BLaER1 (cell line): ENCODE measurements at regions not wholly inside any gene's neighbourhood (a gene's known extent, or its start where the extent isn't known, plus 50 kb on each side); places are given as distances from the start of the nearest gene placed in this dataset.

Source experiments
- H3K27ac ChIP-seq: shearing (Covaris generic); formaldehyde crosslinking; 2 replicates; pipeline ENCODE4 v1.8.1; 2022
- H3K27me3 ChIP-seq: shearing (Covaris generic); formaldehyde crosslinking; 2 replicates; pipeline ENCODE4 v1.8.1; 2022
- H3K36me3 ChIP-seq: shearing (Covaris generic); formaldehyde crosslinking; 2 replicates; pipeline ENCODE4 v1.8.1; 2022
- H3K4me1 ChIP-seq: shearing (Covaris generic); formaldehyde crosslinking; 2 replicates; pipeline ENCODE4 v1.8.1; 2022
- H3K4me2 ChIP-seq: shearing (Covaris generic); formaldehyde crosslinking; 2 replicates; pipeline ENCODE4 v1.8.1; 2022
- H3K4me3 ChIP-seq: shearing (Covaris generic); formaldehyde crosslinking; 2 replicates; pipeline ENCODE4 v1.8.1; 2022
- H3K9ac ChIP-seq: shearing (Covaris generic); formaldehyde crosslinking; 2 replicates; pipeline ENCODE4 v1.8.1; 2022
- H3K9me3 ChIP-seq: shearing (Covaris generic); formaldehyde crosslinking; 2 replicates; pipeline ENCODE4 v1.8.1; 2022
- H4K20me1 ChIP-seq: shearing (Covaris generic); formaldehyde crosslinking; 2 replicates; pipeline ENCODE4 v1.8.1; 2022
- Cebpa-rat ChIP-seq: shearing (Covaris generic); IDR thresholded peaks from 2 replicates; pipeline ENCODE4 v1.8.1; 2022

DNA sequence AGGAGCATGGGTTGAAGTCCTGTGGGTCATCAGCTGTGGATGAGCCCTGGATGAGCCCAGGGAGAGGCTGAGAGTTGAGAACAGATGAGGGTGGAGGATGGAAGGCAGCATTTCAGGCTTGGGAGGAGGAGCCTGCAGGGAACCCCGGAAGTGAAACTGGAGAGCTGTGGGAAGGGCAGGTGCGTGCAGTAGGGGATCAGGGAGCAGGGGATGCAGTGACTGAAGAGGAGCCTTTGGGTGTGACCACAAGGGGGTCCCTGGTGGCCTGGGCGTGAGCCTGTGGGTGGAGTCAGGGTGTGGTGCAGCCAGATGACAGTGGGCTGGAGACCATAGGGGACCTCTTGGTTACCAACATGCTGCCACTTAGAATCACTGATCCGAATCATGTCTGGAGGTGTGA lies 115.5 kb downstream of the PAPOLA start:
- Histone ChIP-seq H4K20me1 (no peaks in the 10 kb centered on the region), H3K4me2 (peak overlapping the region; percentile 32; the same call in 1 of the 2 replicates), H3K27me3 (no peaks in the 10 kb centered on the region), H3K4me1 (peaks cover 10% of the 10 kb centered on the region), H3K4me3 (no peak overlapping the region), H3K9ac (no peak overlapping the region), H3K27ac (no peak overlapping the region), H3K36me3 (no peaks in the 10 kb centered on the region), H3K9me3 (no peaks in the 10 kb centered on the region)
- no peak for TF ChIP-seq Cebpa-rat

GRCh38 chr14:96622926-96623325 lies 120.7 kb downstream of the PAPOLA start:
- H3K4me1 ChIP-seq, result peaks cover 12% of the 10 kb centered on the region
- no peaks in the 10 kb centered on the region for H4K20me1 ChIP-seq
- no peaks in the 10 kb centered on the region for H3K27me3 ChIP-seq
- no peak for TF ChIP-seq Cebpa-rat
- H3K9me3 ChIP-seq, result no peaks in the 10 kb centered on the region
- H3K36me3 ChIP-seq, result no peaks in the 10 kb centered on the region
- no peak overlapping the region for H3K4me2 ChIP-seq
- no peak overlapping the region for H3K9ac ChIP-seq
- H3K27ac ChIP-seq, result no peak overlapping the region
- H3K4me3 ChIP-seq, result no peak overlapping the region

GRCh38 chr14:96623676-96624484 lies 121.7 kb downstream of the PAPOLA start:
- Histone ChIP-seq H4K20me1 (no peaks in the 10 kb centered on the region), H3K27me3 (no peaks in the 10 kb centered on the region), H3K9ac (no peak overlapping the region), H3K4me2 (no peak overlapping the region), H3K27ac (no peak overlapping the region), H3K4me3 (no peak overlapping the region), H3K36me3 (no peaks in the 10 kb centered on the region), H3K9me3 (no peaks in the 10 kb centered on the region), H3K4me1 (peaks cover 8% of the 10 kb centered on the region)
- no peak for TF ChIP-seq Cebpa-rat

DNA sequence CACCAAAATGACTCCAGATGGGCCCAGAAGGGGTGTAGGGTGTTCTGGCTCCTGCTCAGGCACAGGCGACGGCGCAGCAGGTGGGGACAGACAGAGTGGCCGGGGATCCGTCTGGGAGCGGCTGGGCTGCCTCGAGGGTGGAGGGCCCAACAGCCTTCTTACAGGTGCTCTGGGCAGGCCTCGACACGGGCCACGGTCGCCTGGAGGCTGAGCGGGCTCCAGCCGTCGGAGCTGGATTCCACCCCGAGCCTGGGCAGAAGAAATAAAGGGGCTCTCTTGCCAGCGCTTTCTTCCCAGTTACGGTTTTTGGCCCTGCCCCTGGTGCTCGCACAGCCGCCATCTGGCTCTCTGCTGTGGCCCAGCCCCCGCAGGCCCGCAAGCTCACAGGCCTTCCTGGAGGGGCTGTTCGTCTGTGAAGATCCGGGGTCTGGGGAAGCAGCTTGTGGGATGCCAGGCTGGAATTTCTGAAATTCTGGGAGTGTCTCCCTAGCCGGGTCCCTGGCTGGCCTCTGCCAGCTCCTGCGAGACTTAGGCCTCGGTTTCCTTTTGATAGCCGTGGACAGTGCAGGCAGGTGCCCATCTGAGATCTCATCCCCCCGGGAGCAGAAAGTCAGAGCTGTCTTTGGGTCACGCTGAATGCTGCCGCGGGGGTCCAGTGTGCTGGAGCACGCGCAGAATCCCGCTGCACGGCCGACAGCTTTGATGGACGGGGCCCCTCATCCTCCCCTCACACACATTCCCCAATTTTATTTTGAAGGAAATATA lies 122.7 kb downstream of the PAPOLA start:
- Histone ChIP-seq H3K27ac (no peak overlapping the region), H3K4me3 (no peak overlapping the region), H3K4me2 (peak overlapping the region; percentile 49), H3K9me3 (no peaks in the 10 kb centered on the region), H3K27me3 (no peaks in the 10 kb centered on the region), H3K9ac (no peak overlapping the region), H4K20me1 (no peaks in the 10 kb centered on the region), H3K36me3 (no peaks in the 10 kb centered on the region), H3K4me1 (peaks cover 8% of the 10 kb centered on the region)
- TF ChIP-seq Cebpa-rat, result no peak

DNA sequence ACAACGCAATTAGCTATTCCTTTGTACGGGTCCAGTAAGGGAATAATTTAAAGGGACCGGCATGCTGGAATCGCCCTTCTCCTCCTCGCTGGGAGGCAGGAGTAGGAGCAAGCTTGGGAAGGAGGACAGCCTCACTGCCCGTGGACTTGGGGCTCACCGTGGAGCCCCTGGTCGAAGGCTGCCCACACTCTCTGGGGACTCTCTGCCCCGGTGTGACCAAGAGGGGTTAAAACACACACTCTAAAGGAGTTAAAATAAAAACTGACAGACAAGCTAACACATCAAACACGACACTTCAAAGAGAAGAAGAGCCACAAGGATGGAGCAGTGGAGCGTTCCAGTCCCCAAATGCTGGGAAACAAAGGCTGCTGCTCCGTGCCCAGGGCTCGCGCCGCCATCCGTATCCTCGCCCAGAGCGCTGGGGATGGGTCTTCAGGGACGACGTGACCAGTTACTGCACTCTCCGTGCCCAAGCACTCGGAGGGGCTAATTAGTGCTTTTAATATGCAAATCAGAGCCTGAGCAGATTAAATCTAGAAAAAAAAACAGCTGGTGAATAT lies 123.3 kb downstream of the PAPOLA start:
- Histone ChIP-seq H3K36me3 (no peaks in the 10 kb centered on the region), H4K20me1 (no peaks in the 10 kb centered on the region), H3K4me1 (peaks cover 8% of the 10 kb centered on the region), H3K4me2 (peak overlapping the region; percentile 49), H3K4me3 (no peak overlapping the region), H3K9ac (no peak overlapping the region), H3K27me3 (no peaks in the 10 kb centered on the region), H3K9me3 (no peaks in the 10 kb centered on the region), H3K27ac (no peak overlapping the region)
- no peak for TF ChIP-seq Cebpa-rat

DNA sequence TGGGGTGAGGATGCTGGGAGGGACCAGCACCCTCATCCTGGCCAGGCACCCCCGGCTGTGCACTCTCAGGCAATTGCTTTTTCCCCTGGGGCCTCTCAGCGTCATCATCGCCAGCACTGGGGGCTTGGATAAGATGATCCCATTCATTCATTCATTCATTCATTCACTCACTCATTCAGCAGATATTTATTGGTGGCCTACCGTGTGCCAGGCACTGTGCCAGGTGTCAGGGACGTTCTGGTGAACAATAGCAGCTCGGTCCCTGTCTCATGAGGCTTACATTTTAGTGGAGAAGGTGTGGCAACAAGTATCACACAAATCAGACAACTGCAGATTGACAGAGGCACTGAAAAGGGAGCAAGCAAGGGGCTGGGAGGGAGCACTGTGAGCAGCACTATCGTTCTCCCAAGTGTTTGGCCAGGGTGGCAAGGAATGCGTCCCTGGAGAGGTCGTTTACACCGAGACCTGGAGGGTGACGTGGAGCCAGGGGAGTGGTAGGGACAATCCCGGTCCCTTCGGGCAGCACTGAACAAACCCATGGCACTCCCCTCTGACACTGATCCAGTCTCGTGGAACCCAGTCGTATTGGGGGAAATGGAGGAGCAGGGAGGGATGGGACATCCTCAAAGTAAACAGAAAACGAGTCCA lies 124.1 kb downstream of the PAPOLA start:
- Histone ChIP-seq H3K4me3 (no peak overlapping the region), H3K9ac (no peak overlapping the region), H3K9me3 (no peaks in the 10 kb centered on the region), H3K4me2 (0 out of 2 replicates have a peak overlapping the region, but pooled peaks have one; percentile 49), H3K4me1 (peaks cover 8% of the 10 kb centered on the region), H3K27ac (no peak overlapping the region), H3K36me3 (no peaks in the 10 kb centered on the region), H3K27me3 (no peaks in the 10 kb centered on the region), H4K20me1 (no peaks in the 10 kb centered on the region)
- TF ChIP-seq Cebpa-rat, result no peak

GRCh38 chr14:96626916-96627315 lies 124.7 kb downstream of the PAPOLA start:
- Histone ChIP-seq H3K27ac (no peak overlapping the region), H3K27me3 (no peaks in the 10 kb centered on the region), H3K9me3 (no peaks in the 10 kb centered on the region), H4K20me1 (no peaks in the 10 kb centered on the region), H3K4me1 (peaks cover 8% of the 10 kb centered on the region), H3K4me3 (no peak overlapping the region), H3K9ac (no peak overlapping the region), H3K36me3 (no peaks in the 10 kb centered on the region), H3K4me2 (no peak overlapping the region)
- TF ChIP-seq Cebpa-rat, result no peak

- Histone ChIP-seq H3K9ac (no peak overlapping the region), H3K4me3 (no peak overlapping the region), H3K27me3 (no peaks in the 10 kb centered on the region), H4K20me1 (no peaks in the 10 kb centered on the region), H3K9me3 (no peaks in the 10 kb centered on the region), H3K4me2 (no peak overlapping the region), H3K36me3 (no peaks in the 10 kb centered on the region), H3K4me1 (peaks cover 8% of the 10 kb centered on the region), H3K27ac (no peak overlapping the region)
- TF ChIP-seq Cebpa-rat, result no peak
Observed at GRCh38 chr14:96627386-96627785, 125.2 kb downstream of the PAPOLA start.

- no peak overlapping the region for H3K4me3 ChIP-seq
- H3K4me1 ChIP-seq, result peaks cover 8% of the 10 kb centered on the region
- no peak for TF ChIP-seq Cebpa-rat
- H3K9ac ChIP-seq, result no peak overlapping the region
- H3K36me3 ChIP-seq, result no peaks in the 10 kb centered on the region
- no peaks in the 10 kb centered on the region for H3K27me3 ChIP-seq
- H3K4me2 ChIP-seq, result no peak overlapping the region
- no peaks in the 10 kb centered on the region for H3K9me3 ChIP-seq
- no peak overlapping the region for H3K27ac ChIP-seq
- H4K20me1 ChIP-seq, result no peaks in the 10 kb centered on the region
Observed at GRCh38 chr14:96627811-96628775, 125.9 kb downstream of the PAPOLA start.
